Ectodermal cell (in vitro differentiated cells): ENCODE measurements at regions not wholly inside any gene's neighbourhood (a gene's known extent, or its start where the extent isn't known, plus 50 kb on each side); places are given as distances from the start of the nearest gene placed in this dataset.

Experiments used
- H3K27ac ChIP-seq: 2 replicates; pipeline ENCODE4 v1.7.0; 2013; ENCODE audit warnings: mild to moderate bottlenecking, low read depth, low read length; ENCODE audit not compliant: insufficient read depth, poor library complexity, severe bottlenecking
- H3K27me3 ChIP-seq: 2 replicates; pipeline ENCODE4 v1.7.0; 2013; ENCODE audit warnings: mild to moderate bottlenecking, low read length; ENCODE audit not compliant: insufficient read depth, control insufficient read depth, poor library complexity, severe bottlenecking
- H3K36me3 ChIP-seq: one replicate; pipeline ENCODE4 v1.7.0; 2013; ENCODE audit warnings: low read length; ENCODE audit not compliant: control insufficient read depth, insufficient read depth
- H3K4me1 ChIP-seq: one replicate; pipeline ENCODE4 v1.7.0; 2013; ENCODE audit warnings: low read length; ENCODE audit not compliant: control insufficient read depth, insufficient read depth
- H3K4me3 ChIP-seq: 2 replicates; pipeline ENCODE4 v1.7.0; 2013; ENCODE audit warnings: low read depth, low read length, control low read depth; ENCODE audit not compliant: insufficient read depth
- H3K9me3 ChIP-seq: 2 replicates; pipeline ENCODE4 v1.7.0; 2013; ENCODE audit warnings: mild to moderate bottlenecking, low read length, moderate library complexity; ENCODE audit not compliant: control insufficient read depth
- WGBS, 2 experiments: methylation state at CpG; one replicate each; pipeline ENCODE4 v1.1.7; 2013; ENCODE audit warnings: missing lambda C conversion rate in 2 of 2; 5-methylcytosine and 5-hydroxymethylcytosine counted together

GRCh38 chr11:104583857-104584256 is 314.4 kb downstream of the CASP12 start:
- Histone ChIP-seq H3K4me3 (no peak overlapping the region), H3K36me3 (no peaks in the 10 kb centered on the region), H3K9me3 (no peaks in the 10 kb centered on the region), H3K4me1 (peaks cover 6% of the 10 kb centered on the region), H3K27me3 (no peaks in the 10 kb centered on the region), H3K27ac (no peak overlapping the region)
- 93 to 94% methylated on average over 10 of the region's 10 CpGs for WGBS, 2 experiments

GRCh38 chr11:104582431-104582830 is 315.8 kb downstream of the CASP12 start:
- Histone ChIP-seq H3K27ac (no peak overlapping the region), H3K36me3 (no peaks in the 10 kb centered on the region)

GRCh38 chr11:104581246-104581980 is 316.8 kb downstream of the CASP12 start:
- Histone ChIP-seq H3K9me3 (no peaks in the 10 kb centered on the region), H3K4me3 (no peak overlapping the region), H3K27ac (no peak overlapping the region), H3K4me1 (peaks cover 6% of the 10 kb centered on the region), H3K36me3 (no peaks in the 10 kb centered on the region), H3K27me3 (no peaks in the 10 kb centered on the region)
- WGBS, 2 experiments: 0 to 12% methylated on average over 1 of the region's 2 CpGs

More at GRCh38 chr11:104582431-104582830, 315.8 kb downstream of the CASP12 start:
- H3K27me3 ChIP-seq: no peaks in the 10 kb centered on the region
- no peak overlapping the region for H3K4me3 ChIP-seq
- H3K4me1 ChIP-seq: peaks cover 6% of the 10 kb centered on the region
- no peaks in the 10 kb centered on the region for H3K9me3 ChIP-seq
- WGBS, 2 experiments: 90 to 100% methylated on average over 1 to 2 of the region's 2 CpGs

- H3K36me3 ChIP-seq: no peaks in the 10 kb centered on the region
- H3K9me3 ChIP-seq: no peaks in the 10 kb centered on the region
- H3K4me3 ChIP-seq: no peak overlapping the region
- H3K27ac ChIP-seq: no peak overlapping the region
- H3K27me3 ChIP-seq: no peaks in the 10 kb centered on the region
- no peaks in the 10 kb centered on the region for H3K4me1 ChIP-seq
Observed at GRCh38 chr11:104573441-104573990, 324.7 kb downstream of the CASP12 start.

- Histone ChIP-seq H3K9me3 (no peaks in the 10 kb centered on the region), H3K4me1 (no peaks in the 10 kb centered on the region), H3K36me3 (no peaks in the 10 kb centered on the region), H3K27ac (no peak overlapping the region), H3K27me3 (no peaks in the 10 kb centered on the region), H3K4me3 (no peak overlapping the region)
- 100% methylated on average over 1 of the region's 2 CpGs for WGBS, 2 experiments
Observed at GRCh38 chr11:104572279-104572678, 326.0 kb downstream of the CASP12 start.

GRCh38 chr11:104570078-104570701 is 328.1 kb downstream of the CASP12 start:
- 91 to 94% methylated on average over 4 of the region's 4 CpGs for WGBS, 2 experiments
- Histone ChIP-seq H3K36me3 (no peaks in the 10 kb centered on the region), H3K4me3 (no peak overlapping the region), H3K27ac (no peak overlapping the region), H3K27me3 (no peaks in the 10 kb centered on the region), H3K4me1 (no peaks in the 10 kb centered on the region), H3K9me3 (no peaks in the 10 kb centered on the region)

GRCh38 chr11:104565583-104565961 is 332.7 kb downstream of the CASP12 start:
- WGBS, 2 experiments: 55 to 64% methylated on average over 1 of the region's 1 CpG
- Histone ChIP-seq H3K4me1 (no peaks in the 10 kb centered on the region), H3K27me3 (no peaks in the 10 kb centered on the region), H3K9me3 (no peaks in the 10 kb centered on the region), H3K4me3 (no peak overlapping the region), H3K27ac (no peak overlapping the region), H3K36me3 (no peaks in the 10 kb centered on the region)

- H3K4me3 ChIP-seq: no peak overlapping the region
- H3K36me3 ChIP-seq: no peaks in the 10 kb centered on the region
- no peaks in the 10 kb centered on the region for H3K4me1 ChIP-seq
- H3K27me3 ChIP-seq: no peaks in the 10 kb centered on the region
- 95 to 97% methylated on average over 34 to 35 of the region's 35 CpGs for WGBS, 2 experiments
- no peaks in the 10 kb centered on the region for H3K9me3 ChIP-seq
- no peak overlapping the region for H3K27ac ChIP-seq
Observed at GRCh38 chr11:104564921-104565582, 333.2 kb downstream of the CASP12 start.

- H3K36me3 ChIP-seq: no peaks in the 10 kb centered on the region
- 93 to 98% methylated on average over 4 of the region's 4 CpGs for WGBS, 2 experiments
- H3K27ac ChIP-seq: no peak overlapping the region
- H3K4me1 ChIP-seq: no peaks in the 10 kb centered on the region
- H3K4me3 ChIP-seq: no peak overlapping the region
- no peaks in the 10 kb centered on the region for H3K27me3 ChIP-seq
- H3K9me3 ChIP-seq: no peaks in the 10 kb centered on the region
Observed at GRCh38 chr11:104556606-104557301, 341.5 kb downstream of the CASP12 start.

- H3K27me3 ChIP-seq: no peaks in the 10 kb centered on the region
- H3K9me3 ChIP-seq: no peaks in the 10 kb centered on the region
- H3K4me1 ChIP-seq: no peaks in the 10 kb centered on the region
- no peaks in the 10 kb centered on the region for H3K36me3 ChIP-seq
- no peak overlapping the region for H3K27ac ChIP-seq
- WGBS, 2 experiments: 100% methylated on average over 1 of the region's 1 CpG; no CpG with 5 or more reads in 1 of the 2 experiments
- no peak overlapping the region for H3K4me3 ChIP-seq
Observed at GRCh38 chr11:104549019-104549418, 349.2 kb downstream of the CASP12 start.
